NCI-H2227 (cell line): ENCODE measurements at regions not wholly inside any gene's neighbourhood (a gene's known extent, or its start where the extent isn't known, plus 50 kb on each side); places are given as distances from the start of the nearest gene placed in this dataset.
"Not testable (repeated sequence)": the region's sequence is repeated elsewhere in the genome, so short reads cannot be mapped to it uniquely, and the experiment has no call there.

Source experiments
- DNase-seq: peaks from one replicate; lab custom pipeline; 2025; ENCODE audit not compliant: unreplicated experiment; lab: John Stamatoyannopoulos, UW

DNA sequence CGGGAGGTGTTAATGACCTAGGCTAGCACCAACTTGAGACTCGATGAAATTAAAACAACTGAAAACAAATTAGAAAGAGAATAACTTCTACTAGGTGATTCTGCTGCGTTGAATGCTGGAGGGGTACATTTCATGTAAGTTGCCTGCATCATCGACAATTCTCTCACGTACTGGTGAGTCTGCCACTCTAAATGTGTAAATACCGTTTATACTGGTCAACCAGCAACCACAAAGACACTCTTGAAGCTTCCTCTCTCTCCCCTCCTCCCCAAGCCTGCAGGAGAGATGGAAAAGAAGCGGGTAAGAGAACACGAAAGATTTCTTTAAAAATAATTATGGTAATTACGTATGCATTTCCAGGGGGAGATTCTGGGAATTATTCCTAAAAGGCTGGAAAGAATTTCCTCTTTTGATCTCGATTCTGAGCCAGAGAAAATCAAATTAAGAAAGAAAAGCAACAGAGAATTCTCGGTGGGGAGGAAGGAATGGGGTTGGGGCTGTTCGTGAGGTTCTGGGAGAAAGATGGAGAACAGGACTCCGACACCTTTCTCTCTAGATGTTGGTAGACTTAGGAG, 68.6 kb upstream of the MRTFB start:
- peak; percentile 32 for DNase-seq

DNA sequence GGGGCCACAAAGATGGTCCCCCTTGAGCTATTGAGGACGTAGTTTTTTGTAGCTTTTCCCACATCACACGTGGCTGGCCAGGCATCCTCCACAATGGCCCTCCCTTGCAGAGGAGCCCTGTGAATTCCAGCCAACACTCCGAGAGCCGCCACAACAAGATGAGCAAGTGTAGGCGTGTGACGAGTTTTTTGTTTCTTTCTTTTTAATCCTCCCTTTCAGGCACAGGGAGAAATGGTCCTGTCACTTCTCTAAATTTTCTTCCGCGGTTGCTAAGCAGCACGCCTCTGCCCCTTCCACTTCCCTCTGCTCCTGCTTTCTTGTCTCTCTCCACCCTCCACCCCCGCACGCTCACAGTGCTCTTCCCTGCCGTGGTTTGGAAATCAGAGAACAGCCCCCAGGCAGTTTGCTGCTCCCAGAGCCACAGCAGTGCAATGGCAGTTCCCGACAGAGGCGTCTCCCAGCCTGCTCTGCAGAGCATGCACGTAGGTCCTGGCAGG, 68.0 kb upstream of the MRTFB start:
- peak; percentile 81 for DNase-seq

DNA sequence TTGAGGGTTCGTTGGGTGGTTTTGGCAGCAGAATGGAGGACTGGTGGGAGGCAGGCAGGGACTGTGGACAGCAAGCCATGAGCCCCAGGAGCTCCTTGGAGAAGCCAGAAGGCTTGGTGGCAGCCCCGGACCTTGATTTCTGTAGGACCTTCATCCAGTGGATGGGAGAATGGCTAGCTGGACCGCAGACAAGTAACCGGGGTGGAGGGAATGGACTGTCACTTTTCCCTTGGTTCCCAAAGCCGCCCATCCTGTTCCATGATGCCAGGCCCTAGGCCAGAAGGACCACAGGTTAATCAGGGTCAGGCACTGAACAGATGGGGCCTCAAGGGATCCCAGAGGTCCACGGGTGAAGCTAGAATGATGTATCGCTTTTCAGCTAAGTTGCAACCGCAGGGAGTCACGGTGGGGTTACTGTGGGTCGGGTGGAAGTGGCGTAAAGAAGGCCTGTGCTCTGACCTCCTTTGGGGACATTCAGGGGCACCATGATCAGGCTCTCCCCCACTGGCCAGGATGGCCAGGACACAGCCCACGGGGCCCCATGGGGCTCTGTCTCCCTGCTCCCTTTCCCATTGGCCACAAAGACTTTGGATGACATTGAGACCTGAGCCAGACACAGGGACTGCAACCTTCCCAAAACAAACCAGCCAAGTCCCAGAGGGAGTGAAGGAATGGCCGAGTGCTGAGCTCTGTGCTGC, 66.9 kb upstream of the MRTFB start:
- no peak for DNase-seq

DNA sequence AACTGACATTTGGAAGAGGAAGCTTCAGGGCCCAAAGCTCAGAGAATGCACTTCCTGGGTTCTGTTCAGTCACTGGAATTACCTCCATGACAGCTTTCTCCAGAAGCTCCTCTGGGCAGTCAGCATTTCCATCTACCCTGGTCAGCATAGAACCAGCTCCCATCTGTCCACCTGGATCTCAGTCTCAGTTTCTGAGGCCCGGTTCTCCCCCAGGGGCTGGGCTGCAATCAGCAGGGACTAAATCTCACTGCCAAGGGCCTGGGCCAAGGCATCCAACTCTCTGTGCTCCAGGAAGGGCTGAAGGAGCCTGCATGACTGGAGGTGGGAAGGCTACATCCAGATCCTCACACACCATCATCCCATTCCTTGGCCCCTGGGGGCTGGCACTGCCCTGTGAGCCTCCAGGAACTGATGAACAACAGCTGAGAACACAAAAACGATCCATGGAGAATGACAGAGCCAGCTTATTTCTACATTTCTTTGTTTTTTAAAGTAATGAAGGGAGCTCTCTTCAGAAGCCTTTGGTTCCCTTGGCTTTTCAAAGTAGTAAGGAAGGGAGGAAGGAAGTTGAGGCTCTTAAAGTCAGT, 66.3 kb upstream of the MRTFB start:
- DNase-seq, result no peak

DNA sequence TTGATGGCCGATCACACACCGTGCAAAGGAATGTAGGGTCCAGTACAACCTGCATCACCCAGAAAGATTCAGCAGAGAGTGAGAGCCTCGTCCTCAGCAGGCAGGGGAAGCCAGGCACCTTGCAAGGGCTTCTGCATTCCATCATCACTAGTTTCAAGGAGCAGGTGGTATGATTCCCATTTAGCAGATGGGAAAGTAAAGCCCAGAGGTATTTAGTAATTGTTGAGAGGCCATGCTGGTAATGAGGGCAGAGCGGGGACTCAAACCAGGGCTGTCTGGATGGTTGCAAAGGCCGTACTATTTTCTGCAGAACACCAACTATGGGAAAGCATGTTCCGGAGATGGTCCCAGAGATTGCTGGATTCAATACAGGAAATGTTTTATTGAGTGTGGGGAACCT, 65.8 kb upstream of the MRTFB start:
- no peak for DNase-seq

DNA sequence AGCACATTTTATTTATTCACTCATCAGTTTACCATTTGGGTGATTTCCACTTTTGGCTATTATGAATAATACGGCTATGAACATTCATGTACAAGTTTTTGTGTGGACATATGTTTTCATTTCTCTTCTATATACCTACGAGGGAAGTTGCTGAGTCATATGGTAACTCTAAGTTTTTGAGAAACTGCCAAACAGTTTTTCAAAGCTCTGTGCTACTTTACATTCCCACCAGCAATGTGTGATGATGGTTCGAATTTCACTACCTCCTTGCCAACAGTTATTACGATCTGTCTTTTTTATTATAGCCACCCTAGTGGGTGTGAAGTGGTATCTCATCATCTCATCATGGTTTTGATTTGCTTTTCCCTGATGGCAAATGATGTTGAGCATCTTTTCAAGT, 63.7 kb upstream of the MRTFB start:
- no peak for DNase-seq

DNA sequence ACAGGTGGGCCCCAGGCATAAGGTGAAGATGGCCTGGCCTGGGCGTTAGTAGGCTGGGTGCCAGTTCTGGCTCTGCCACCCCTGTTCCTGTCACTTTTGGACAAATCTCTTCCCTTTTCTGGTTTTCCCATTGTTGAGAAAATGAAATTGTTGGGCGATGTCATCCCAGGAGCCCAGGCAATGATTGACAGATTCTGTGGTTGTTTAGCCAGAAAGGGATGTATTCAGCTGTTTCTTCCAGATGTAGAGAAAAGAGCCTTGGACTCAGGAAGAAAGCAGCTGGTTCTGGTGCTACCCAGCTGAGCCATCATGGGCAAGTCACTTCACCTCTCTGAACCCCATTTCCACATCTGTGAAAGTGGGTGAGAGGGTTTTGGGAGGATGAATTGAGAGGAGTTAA, 60.1 kb upstream of the MRTFB start:
- DNase-seq, result no peak

DNA sequence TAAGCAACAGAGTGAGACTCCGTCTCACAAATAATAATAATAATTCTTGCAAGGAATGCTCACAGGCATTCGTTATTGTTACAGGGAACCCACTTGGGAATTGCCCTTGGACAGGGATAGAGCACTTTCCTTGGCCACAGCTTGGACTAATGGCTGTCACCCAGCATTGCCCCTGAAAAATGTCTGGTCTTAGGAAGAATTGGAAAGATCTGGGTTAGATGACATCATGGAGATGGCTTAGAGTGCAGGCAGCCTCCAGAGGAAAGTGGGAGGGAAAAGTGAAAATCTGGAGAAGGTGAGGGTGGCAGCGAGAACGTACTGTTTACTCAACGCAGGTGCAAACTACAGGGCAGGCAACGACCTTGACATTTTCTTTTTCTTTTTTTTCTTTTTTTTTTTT, 59.3 kb upstream of the MRTFB start:
- peak; percentile 13 for DNase-seq

DNA sequence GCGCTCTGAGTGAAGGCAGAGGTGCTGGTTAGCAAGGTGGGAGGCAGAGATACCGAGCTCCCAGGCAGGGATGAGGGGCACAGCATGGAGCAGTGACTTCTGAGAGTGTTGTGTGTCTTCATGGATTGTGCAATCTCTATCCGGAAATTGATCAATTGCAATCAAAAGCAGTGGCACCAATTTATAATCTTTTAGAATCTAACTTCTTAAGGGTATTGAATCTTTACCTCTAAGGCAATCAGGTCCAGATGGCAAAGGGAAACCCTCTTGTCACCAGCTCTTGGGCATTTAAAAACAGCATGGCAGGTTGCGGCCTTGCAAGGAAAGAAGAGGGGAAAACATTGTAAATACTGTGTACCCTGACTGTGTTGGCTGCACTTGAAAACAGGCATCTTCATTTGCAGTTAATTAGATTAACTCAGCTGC, 58.0 kb upstream of the MRTFB start:
- no peak for DNase-seq

DNA sequence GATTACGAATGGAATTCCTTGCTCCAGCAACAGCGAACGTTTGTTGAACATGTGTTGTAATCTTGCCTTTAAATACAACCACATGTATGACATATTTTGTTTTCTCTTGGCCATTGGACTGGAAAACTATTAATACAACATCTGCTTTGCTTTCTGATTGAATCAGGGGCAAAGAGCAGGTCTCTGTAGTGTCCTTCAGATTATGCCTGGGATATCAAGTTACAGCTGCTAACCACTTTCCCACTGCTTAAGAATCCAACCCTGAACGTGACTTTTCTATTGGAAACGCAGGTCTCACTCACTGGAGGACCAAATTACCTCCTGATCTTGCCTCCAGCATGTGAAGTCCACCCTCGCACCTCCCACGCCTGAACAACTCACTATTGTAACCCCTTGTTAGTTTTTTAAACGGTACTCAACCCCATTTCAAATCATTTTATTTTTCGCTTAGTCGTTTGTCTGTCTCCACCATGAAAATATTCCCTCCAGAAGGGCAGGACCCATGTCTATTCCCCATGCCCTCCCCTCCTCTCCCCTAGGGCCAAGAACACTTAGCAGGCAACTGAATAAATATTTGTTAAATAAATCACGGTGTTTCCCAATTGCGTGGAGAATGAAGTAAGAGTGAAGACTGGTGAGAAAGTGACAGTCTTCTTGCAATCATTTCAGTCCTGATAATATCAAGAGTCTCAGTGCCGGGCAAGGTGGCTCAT, 57.4 kb upstream of the MRTFB start:
- peak; percentile 78 for DNase-seq

DNA sequence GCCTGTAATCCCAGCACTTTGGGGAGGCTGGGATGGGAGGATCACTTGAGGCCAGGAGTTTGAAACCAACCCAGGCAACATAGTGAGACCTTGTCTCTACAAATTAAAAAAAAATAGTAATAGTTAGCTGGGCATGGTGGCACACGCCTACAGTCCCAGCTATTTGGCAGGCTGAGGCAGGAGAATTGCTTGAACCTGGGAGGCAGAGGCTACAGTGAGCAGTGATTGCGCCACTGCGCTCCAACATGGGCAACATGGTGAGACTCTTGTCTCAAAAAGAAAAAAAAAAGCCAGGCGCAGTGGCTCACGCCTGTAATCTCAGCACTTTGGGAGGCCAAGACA, 56.9 kb upstream of the MRTFB start:
- DNase-seq, result no peak

DNA sequence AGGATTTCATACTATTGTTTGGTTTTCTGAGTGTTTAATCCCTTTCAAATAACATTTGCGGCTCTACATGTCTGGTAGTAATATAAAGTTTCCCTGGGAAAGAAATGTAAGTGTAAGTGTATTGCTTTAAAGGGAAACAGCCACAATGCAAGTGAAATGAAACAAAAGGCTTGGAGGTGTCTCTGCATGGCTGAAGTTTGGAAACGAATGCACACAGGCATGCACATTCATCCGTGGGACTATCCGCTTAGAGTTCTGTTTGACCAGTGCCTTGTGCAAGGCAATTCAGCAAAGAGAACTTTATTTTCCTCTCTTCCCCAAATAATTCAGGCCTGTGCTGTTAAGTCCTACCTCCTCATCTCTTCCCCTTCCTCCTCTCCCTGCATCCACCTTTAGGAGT, 56.1 kb upstream of the MRTFB start:
- DNase-seq, result no peak

DNA sequence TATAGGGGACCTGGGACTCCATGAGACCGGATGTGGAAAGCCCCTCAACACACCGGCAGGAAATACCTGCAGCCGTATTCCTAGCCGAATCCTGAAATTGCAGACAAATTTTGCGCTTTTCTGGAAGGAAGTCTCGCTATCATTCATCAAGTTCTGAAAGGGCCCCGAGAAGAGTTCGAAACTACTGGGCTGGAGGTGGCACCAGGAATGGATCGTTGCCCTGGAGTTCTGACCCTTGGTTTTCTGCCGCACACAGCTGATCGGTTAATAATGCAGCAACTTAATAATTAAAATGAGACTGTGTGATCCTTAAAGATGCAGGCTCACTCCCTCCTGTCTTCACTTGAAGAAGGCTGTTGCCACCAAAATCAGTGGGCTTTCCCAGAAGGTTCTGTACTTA, 55.7 kb upstream of the MRTFB start:
- no peak for DNase-seq

DNA sequence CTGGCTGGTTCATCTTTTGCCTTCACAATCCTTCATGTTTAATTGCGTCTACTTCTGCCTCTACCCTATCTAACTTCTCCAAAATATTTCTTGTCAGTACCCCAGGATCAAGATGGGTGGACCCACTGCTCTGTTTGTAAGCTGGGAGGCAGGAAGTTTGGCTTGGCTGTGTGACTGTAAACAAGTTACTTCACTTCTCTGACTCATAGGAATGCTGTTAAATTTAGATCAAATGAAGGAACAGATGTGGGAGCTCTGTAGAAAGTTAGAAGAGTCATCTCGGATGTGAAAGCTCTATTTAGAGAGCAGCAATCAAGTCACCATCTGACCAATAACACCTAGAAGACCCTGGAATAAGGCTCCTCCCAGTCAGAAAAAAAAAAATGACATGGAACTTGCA, 55.2 kb upstream of the MRTFB start:
- no peak for DNase-seq

DNA sequence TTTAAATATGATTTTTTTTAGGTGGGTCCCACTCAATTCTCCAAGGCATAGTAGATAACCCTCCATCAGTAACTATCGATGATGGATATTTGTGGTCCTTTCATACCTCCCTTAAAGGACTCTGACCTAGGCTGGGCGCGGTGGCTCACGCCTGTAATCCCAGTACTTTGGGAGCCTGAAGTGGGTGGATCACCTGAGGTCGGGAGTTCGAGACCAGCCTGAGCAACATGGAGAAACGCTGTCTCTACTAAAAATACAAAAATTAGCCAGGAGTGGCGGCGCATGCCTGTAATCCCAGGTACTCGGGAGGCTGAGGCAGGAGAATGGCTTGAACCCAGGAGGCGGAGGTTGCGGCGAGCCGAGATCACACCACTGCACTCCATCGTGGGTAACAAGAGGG, 54.8 kb upstream of the MRTFB start:
- not testable (repeated sequence) for DNase-seq

DNA sequence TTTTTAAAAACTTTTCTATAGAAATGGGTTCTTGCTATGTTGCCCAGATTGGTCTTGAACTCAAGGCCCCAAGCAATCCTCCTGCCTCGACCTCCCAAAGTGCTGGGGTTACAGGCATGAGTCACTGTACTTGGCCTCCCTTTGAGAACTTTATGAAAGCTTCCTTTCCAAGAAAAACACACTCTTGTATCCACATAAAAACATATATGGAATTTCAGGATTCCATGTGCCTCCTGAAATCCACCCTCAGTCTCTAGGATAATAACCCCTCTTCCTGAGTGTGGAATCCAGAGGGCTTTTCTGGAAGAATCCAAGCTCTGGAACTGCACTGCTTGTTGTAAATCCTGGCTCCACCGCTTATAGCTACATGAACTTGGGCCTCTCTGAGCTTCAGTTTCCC, 53.2 kb upstream of the MRTFB start:
- DNase-seq, result no peak

DNA sequence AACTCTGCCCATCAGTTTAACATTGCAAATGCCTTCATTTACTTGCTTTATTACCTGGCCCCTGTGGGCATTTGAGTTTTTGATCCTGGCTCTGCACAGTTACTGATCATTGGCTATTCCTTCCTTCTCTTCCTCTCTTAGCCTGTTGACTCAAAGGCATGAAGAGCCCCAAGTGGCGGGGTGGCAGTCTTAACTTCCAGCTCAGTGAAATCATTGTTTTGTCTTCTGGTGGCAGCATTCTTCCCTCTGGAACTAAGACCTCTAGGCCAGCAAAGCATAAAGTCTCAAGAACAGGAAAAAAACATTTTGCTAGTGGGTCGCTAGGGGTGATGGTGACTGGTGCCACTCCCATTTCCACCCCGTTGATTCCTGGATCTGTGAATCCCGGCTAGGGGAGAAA, 52.3 kb upstream of the MRTFB start:
- DNase-seq, result no peak

DNA sequence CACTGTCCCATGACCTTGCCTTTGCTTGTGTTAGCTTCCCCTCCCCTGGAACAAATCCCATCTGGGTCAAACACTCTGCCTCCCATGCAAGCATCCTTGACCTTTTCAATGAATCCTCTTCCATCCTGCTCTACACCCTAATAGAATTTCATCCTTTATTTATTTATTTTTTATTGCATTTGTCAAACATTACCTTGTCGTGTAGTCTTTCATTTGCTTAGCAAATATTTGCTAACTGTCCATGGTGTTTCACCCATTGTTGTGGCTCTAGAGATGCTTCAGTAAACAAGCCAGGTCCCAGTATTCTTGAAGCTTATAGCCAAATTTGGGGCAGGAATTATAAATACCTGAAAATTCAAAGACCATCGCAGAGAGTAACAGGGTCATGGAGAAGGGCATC, 51.0 kb upstream of the MRTFB start:
- DNase-seq, result no peak
